ENCODE measurements at regions not wholly inside any gene's neighbourhood (a gene's known extent, or its start where the extent isn't known, plus 50 kb on each side); places are given as distances from the start of the nearest gene placed in this dataset.

- TF ChIP-seq POLR2AphosphoS5 (IDR thresholded peaks at IDR 0.05) (no peak), POLR2A (IDR thresholded peaks at IDR 0.05) (no peak), EP300 (IDR thresholded peaks at IDR 0.05) (no peak)
- TF ChIP-seq, protein P1, sequence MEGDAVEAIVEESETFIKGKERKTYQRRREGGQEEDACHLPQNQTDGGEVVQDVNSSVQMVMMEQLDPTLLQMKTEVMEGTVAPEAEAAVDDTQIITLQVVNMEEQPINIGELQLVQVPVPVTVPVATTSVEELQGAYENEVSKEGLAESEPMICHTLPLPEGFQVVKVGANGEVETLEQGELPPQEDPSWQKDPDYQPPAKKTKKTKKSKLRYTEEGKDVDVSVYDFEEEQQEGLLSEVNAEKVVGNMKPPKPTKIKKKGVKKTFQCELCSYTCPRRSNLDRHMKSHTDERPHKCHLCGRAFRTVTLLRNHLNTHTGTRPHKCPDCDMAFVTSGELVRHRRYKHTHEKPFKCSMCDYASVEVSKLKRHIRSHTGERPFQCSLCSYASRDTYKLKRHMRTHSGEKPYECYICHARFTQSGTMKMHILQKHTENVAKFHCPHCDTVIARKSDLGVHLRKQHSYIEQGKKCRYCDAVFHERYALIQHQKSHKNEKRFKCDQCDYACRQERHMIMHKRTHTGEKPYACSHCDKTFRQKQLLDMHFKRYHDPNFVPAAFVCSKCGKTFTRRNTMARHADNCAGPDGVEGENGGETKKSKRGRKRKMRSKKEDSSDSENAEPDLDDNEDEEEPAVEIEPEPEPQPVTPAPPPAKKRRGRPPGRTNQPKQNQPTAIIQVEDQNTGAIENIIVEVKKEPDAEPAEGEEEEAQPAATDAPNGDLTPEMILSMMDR (IDR thresholded peaks at IDR 0.05): no peak
These were observed 300.6 kb upstream of the IRX3 start for GRCh38 chr16:54587176-54587515.

Data from suprapubic skin (tissue), 4 donors.